ENCODE measurements at regions not wholly inside any gene's neighbourhood (a gene's known extent, or its start where the extent isn't known, plus 50 kb on each side); places are given as distances from the start of the nearest gene placed in this dataset.

- no peak for DNase-seq (ENCODE audit: low read depth)
- no peak for TF ChIP-seq CTCF (IDR thresholded peaks at IDR 0.05; ENCODE audit: low read length, missing control alignments)
- no peak overlapping the region for H3K4me3 ChIP-seq (replicated peaks; ENCODE audit: low read depth, low read length)
Observed at GRCh38 chr6:149230712-149231460, 86.6 kb upstream of the TAB2 start.

- H3K4me3 ChIP-seq (replicated peaks; ENCODE audit: low read depth, low read length): no peak overlapping the region
- no peak for DNase-seq (ENCODE audit: low read depth)
- no peak for TF ChIP-seq CTCF (IDR thresholded peaks at IDR 0.05; ENCODE audit: low read length, missing control alignments)
Observed at GRCh38 chr6:149231778-149232177, 85.7 kb upstream of the TAB2 start.

GRCh38 chr6:149233056-149233715, 84.3 kb upstream of the TAB2 start:
- no peak overlapping the region for H3K4me3 ChIP-seq (replicated peaks; ENCODE audit: low read depth, low read length)

GRCh38 chr6:149234051-149234962, 83.2 kb upstream of the TAB2 start:
- no peak overlapping the region for H3K4me3 ChIP-seq (replicated peaks; ENCODE audit: low read depth, low read length)
- peak; percentile 42 for DNase-seq (ENCODE audit: low read depth)
- TF ChIP-seq CTCF (IDR thresholded peaks at IDR 0.05; ENCODE audit: low read length, missing control alignments): no peak

More at GRCh38 chr6:149233056-149233715, 84.3 kb upstream of the TAB2 start:
- no peak for TF ChIP-seq CTCF (IDR thresholded peaks at IDR 0.05; ENCODE audit: low read length, missing control alignments)
- peak; percentile 86 for DNase-seq (ENCODE audit: low read depth)

- H3K4me3 ChIP-seq (replicated peaks; ENCODE audit: low read depth, low read length): no peak overlapping the region
- peak; percentile 92 for DNase-seq (ENCODE audit: low read depth)
- TF ChIP-seq CTCF (IDR thresholded peaks at IDR 0.05; ENCODE audit: low read length, missing control alignments): no peak
Observed at GRCh38 chr6:149235130-149235561, 82.4 kb upstream of the TAB2 start.

GRCh38 chr6:149236589-149236988, 80.9 kb upstream of the TAB2 start:
- no peak overlapping the region for H3K4me3 ChIP-seq (replicated peaks; ENCODE audit: low read depth, low read length)
- DNase-seq (ENCODE audit: low read depth): peak; percentile 85
- TF ChIP-seq CTCF (IDR thresholded peaks at IDR 0.05; ENCODE audit: low read length, missing control alignments): no peak
